Nephron progenitor cell (in vitro differentiated cells): ENCODE measurements at regions not wholly inside any gene's neighbourhood (a gene's known extent, or its start where the extent isn't known, plus 50 kb on each side); places are given as distances from the start of the nearest gene placed in this dataset.

Source experiments
- DNase-seq: peaks from one replicate; pipeline ENCODE4 v3.0.0; 2021
- H3K27ac Mint-ChIP-seq: 2 replicates; pipeline ENCODE4 v1.8.0; 2021; ENCODE audit warnings: mild to moderate bottlenecking, moderate library complexity, mixed read lengths
- H3K27me3 Mint-ChIP-seq: 2 replicates; pipeline ENCODE4 v1.8.0; 2021; ENCODE audit warnings: mild to moderate bottlenecking, low read depth, mixed read lengths; ENCODE audit not compliant: poor library complexity
- H3K36me3 Mint-ChIP-seq: 2 replicates; pipeline ENCODE4 v1.8.0; 2021; ENCODE audit warnings: low read depth, mixed read lengths
- H3K4me1 Mint-ChIP-seq: 2 replicates; pipeline ENCODE4 v1.8.0; 2021; ENCODE audit warnings: mixed read lengths
- H3K4me3 Mint-ChIP-seq: 2 replicates; pipeline ENCODE4 v1.8.0; 2021; ENCODE audit warnings: mild to moderate bottlenecking, moderate library complexity, mixed read lengths
- H3K9me3 Mint-ChIP-seq: 2 replicates; pipeline ENCODE4 v1.8.0; 2021; ENCODE audit warnings: mild to moderate bottlenecking, moderate library complexity, mixed read lengths
- TF ChIP-seq, protein P1 (sequence below): fragments of 200-600 bp; sonication (generic); IDR thresholded peaks from 2 replicates; pipeline ENCODE4 v1.5.0; 2021; ENCODE audit warnings: antibody characterized with exemption

DNA sequence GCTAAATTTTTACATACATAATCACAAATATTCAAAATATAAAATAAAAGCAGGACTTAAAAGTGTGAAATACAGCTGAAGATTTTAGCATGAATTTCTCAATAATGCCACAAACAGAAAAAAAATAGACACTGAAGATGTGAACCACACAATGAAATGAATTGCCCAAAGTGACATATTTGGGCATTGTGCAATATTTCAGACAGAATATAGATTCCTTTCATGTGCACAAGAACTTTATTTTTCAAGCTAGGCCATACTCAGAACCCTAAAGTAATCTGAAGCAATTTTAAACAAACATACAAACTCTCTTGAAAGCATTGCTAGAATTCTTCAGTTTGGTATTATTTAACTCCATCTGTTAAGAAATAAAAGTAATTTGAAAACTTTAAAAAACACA is 764.1 kb downstream of the STIM2 start:
- Mint-ChIP-seq H3K4me1 (no peaks in the 10 kb centered on the region), H3K27me3 (peaks cover 6% of the 10 kb centered on the region), H3K9me3 (no peaks in the 10 kb centered on the region), H3K36me3 (no peaks in the 10 kb centered on the region), H3K4me3 (no peak overlapping the region), H3K27ac (no peak overlapping the region)
- DNase-seq: no peak
- TF ChIP-seq, protein P1, sequence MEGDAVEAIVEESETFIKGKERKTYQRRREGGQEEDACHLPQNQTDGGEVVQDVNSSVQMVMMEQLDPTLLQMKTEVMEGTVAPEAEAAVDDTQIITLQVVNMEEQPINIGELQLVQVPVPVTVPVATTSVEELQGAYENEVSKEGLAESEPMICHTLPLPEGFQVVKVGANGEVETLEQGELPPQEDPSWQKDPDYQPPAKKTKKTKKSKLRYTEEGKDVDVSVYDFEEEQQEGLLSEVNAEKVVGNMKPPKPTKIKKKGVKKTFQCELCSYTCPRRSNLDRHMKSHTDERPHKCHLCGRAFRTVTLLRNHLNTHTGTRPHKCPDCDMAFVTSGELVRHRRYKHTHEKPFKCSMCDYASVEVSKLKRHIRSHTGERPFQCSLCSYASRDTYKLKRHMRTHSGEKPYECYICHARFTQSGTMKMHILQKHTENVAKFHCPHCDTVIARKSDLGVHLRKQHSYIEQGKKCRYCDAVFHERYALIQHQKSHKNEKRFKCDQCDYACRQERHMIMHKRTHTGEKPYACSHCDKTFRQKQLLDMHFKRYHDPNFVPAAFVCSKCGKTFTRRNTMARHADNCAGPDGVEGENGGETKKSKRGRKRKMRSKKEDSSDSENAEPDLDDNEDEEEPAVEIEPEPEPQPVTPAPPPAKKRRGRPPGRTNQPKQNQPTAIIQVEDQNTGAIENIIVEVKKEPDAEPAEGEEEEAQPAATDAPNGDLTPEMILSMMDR: no peak

DNA sequence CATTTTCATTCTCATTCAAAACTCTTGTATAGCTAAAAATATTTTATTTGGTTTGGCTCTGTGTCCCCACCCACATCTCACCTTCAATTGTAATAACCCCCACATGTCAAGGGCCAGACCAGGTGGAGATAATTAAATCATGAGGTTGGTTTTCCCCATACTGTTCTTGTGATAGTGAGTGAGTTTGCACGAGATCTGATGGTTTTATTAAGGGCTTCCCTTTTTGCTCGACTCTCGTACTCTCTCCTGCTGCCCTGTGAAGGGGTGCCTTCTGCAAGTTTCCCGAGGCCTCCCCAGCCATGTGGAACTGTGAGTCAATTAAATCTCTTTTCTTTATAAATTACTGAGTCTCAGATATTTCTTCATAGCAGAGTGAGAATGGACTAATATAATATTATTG is 768.0 kb downstream of the STIM2 start:
- no peaks in the 10 kb centered on the region for H3K36me3 Mint-ChIP-seq
- no peak for DNase-seq
- H3K4me3 Mint-ChIP-seq: no peak overlapping the region
- no peaks in the 10 kb centered on the region for H3K9me3 Mint-ChIP-seq
- TF ChIP-seq, protein P1: no peak
- H3K27me3 Mint-ChIP-seq: no peaks in the 10 kb centered on the region
- H3K27ac Mint-ChIP-seq: no peak overlapping the region
- no peaks in the 10 kb centered on the region for H3K4me1 Mint-ChIP-seq

DNA sequence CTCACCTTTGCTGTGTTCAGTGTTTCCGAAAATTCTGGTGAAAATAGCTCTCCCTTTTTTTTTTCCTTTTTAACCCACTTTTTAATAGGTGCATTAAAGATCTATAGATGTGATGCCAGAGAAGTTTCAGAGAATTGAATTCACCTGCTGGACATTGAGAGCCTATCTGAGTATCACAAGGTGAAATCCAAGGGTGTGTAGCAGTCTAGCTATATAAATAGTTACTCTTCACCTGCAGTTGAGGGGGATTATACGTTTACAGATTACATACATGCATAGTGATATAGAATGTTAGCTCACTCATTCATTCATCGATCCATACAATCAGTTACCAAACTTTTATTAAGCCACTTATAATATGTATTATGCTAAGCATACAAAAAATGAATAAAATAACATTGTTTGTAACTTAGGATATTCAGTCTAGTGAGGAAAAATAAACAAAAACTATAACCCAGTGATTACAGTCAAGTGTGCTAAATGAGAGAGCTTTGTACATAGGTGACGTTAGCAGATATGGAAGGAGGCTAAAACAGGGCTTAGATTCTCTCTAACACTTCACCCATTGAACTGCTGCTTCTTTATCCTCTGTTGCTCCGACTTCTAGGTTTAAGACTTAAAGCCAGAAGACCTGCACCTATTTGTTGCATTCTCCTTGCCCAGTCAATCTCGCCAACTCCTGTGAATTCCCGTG is 769.0 kb downstream of the STIM2 start:
- Mint-ChIP-seq H3K27me3 (no peaks in the 10 kb centered on the region), H3K27ac (no peak overlapping the region), H3K36me3 (no peaks in the 10 kb centered on the region), H3K4me3 (no peak overlapping the region), H3K4me1 (no peaks in the 10 kb centered on the region), H3K9me3 (no peaks in the 10 kb centered on the region)
- TF ChIP-seq, protein P1: no peak
- DNase-seq: no peak

DNA sequence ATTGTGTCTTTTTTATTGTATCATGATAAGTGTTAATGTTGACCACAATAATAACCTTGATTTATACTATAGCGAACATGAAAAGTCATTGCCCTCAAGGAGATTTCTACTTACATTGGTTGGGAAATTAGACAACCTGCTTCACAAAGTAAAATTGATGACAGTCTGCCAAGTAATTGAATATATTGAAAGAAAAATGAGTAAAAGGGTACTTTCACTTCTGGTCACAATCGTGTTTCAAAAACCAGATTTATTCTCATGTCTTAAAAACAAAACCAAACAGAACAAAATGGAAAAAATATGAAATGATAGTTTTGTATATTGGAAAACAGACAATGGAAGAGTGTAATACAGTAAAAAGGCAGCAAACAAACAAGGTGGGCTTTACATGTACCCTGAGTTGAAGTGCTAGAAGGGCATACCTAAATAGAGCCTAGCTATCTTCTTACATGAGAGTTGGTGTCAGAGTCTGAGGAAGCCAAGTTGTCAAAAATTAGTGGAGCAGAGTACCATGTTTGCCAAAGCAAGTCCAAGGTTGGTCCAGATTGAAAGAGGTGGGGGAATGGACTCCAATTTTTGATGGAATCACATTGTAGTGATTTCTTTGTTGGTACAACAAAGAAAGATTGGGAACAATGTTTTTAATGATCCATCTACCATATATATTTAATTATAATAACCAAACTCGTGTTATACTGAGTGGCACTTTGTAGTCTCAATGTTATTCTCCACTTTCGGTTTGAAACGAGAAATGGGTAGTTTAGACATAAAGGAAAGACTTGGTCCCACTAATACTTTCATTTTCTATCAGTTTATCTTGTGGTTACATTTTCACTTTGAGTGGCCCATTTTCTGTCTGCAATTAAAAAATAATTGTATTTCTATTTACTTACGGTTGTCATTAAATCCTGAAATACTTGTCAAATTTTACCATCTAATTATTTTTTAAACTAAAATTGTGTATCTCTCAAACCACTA is 775.6 kb downstream of the STIM2 start:
- Mint-ChIP-seq H3K4me3 (no peak overlapping the region), H3K36me3 (no peaks in the 10 kb centered on the region), H3K4me1 (no peaks in the 10 kb centered on the region), H3K27ac (no peak overlapping the region), H3K9me3 (no peaks in the 10 kb centered on the region), H3K27me3 (no peaks in the 10 kb centered on the region)
- no peak for DNase-seq
- TF ChIP-seq, protein P1: no peak

DNA sequence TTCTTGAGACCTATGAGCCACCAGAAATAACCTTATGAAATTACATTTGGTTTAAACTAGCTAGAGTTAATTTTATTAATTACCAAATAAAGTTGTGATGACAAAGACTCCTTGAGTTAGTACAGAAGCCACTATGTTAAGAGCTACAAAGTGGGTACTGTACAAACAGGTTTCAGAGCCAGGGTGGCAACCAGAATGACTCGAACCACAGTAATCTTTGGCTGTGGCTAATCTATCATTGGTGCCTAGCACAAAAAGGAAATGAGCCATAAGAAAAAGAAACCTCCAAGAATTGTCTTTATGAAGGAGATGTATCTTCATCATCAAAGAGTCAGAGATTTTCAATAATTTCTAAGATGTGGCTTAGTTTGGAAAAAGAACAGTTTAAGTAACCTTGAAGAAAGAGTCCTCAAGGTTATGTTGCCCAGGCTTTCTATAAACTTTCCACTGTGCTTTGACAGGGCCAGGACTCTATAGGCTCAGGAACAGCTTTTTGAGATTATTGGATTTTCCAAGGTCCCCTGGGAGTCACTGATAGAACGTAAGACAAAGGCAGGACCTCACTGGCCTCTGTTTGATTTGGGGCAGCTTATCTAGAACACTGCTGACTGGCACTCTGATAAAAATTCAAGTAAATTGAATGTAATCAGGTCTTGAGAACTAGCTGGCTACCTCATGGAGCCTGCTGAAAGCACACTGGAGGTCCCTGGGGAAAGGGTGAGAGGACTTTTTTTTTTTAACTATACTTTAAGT is 777.7 kb downstream of the STIM2 start:
- Mint-ChIP-seq H3K4me3 (no peak overlapping the region), H3K27me3 (no peaks in the 10 kb centered on the region)

More for the DNA sequence above, 777.7 kb downstream of the STIM2 start:
- TF ChIP-seq, protein P1: no peak
- no peak overlapping the region for H3K27ac Mint-ChIP-seq
- no peaks in the 10 kb centered on the region for H3K9me3 Mint-ChIP-seq
- H3K4me1 Mint-ChIP-seq: no peaks in the 10 kb centered on the region
- no peaks in the 10 kb centered on the region for H3K36me3 Mint-ChIP-seq
- no peak for DNase-seq
